Femur (tissue), 1 donor: ENCODE measurements at regions not wholly inside any gene's neighbourhood (a gene's known extent, or its start where the extent isn't known, plus 50 kb on each side); places are given as distances from the start of the nearest gene placed in this dataset.
"Not testable (repeated sequence)": the region's sequence is repeated elsewhere in the genome, so short reads cannot be mapped to it uniquely, and the experiment has no call there.

Experiments used
- DNase-seq: peaks from one replicate; pipeline ENCODE4 v3.0.0-alpha.2; 2017

- no peak for DNase-seq
Observed at GRCh38 chr4:129747756-129748155, 651.8 kb downstream of the C4orf33 start.

- DNase-seq: no peak
Observed at GRCh38 chr4:129748991-129749390, 653.0 kb downstream of the C4orf33 start.

GRCh38 chr4:129751646-129752045, 655.7 kb downstream of the C4orf33 start:
- no peak for DNase-seq

- DNase-seq: no peak
Observed at GRCh38 chr4:129783596-129783995, 687.6 kb downstream of the C4orf33 start.

GRCh38 chr4:129788486-129788885, 692.5 kb downstream of the C4orf33 start:
- no peak for DNase-seq

- DNase-seq: no peak
Observed at GRCh38 chr4:129804461-129804981, 708.6 kb downstream of the C4orf33 start.

- no peak for DNase-seq
Observed at GRCh38 chr4:129806986-129807385, 711.0 kb downstream of the C4orf33 start.

- DNase-seq: no peak
Observed at GRCh38 chr4:129808242-129808641, 712.3 kb downstream of the C4orf33 start.

GRCh38 chr4:129821073-129821472, 725.1 kb downstream of the C4orf33 start:
- no peak for DNase-seq

GRCh38 chr4:129821963-129822362, 726.0 kb downstream of the C4orf33 start:
- no peak for DNase-seq

- no peak for DNase-seq
Observed at GRCh38 chr4:129822701-129823100, 726.7 kb downstream of the C4orf33 start.

- DNase-seq: no peak
Observed at GRCh38 chr4:129823105-129823504, 727.2 kb downstream of the C4orf33 start.

- DNase-seq: no peak
Observed at GRCh38 chr4:129829373-129829772, 733.4 kb downstream of the C4orf33 start.

GRCh38 chr4:129839687-129840086, 743.7 kb downstream of the C4orf33 start:
- no peak for DNase-seq

GRCh38 chr4:129842096-129842495, 746.1 kb downstream of the C4orf33 start:
- DNase-seq: no peak

- DNase-seq: no peak
Observed at GRCh38 chr4:129852434-129852833, 756.5 kb downstream of the C4orf33 start.

- not testable (repeated sequence) for DNase-seq
Observed at GRCh38 chr4:129853685-129854467, 757.9 kb downstream of the C4orf33 start.

- no peak for DNase-seq
Observed at GRCh38 chr4:129862461-129862860, 766.5 kb downstream of the C4orf33 start.

GRCh38 chr4:129863206-129863605, 767.3 kb downstream of the C4orf33 start:
- DNase-seq: no peak

GRCh38 chr4:129883996-129884395, 788.0 kb downstream of the C4orf33 start:
- DNase-seq: no peak

- DNase-seq: no peak
Observed at GRCh38 chr4:129897111-129897510, 801.2 kb downstream of the C4orf33 start.

GRCh38 chr4:129899849-129900248, 803.9 kb downstream of the C4orf33 start:
- no peak for DNase-seq

GRCh38 chr4:129900430-129900953, 804.5 kb downstream of the C4orf33 start:
- DNase-seq: no peak

GRCh38 chr4:129901205-129901604, 805.3 kb downstream of the C4orf33 start:
- DNase-seq: no peak

- DNase-seq: no peak
Observed at GRCh38 chr4:129903861-129904260, 807.9 kb downstream of the C4orf33 start.
